KMS-11 (cell line): ENCODE measurements at regions not wholly inside any gene's neighbourhood (a gene's known extent, or its start where the extent isn't known, plus 50 kb on each side); places are given as distances from the start of the nearest gene placed in this dataset.
A peak's percentile ranks its signal among the peaks of the same experiment; 100 is the strongest.

Experiments used
- H2AFZ ChIP-seq: fragments of 200-600 bp; sonication (generic); 2 replicates; pipeline ENCODE4 v1.6.1; 2016; ENCODE audit warnings: antibody characterized with exemption, mixed run types, low read depth
- H3K27ac ChIP-seq: fragments of 200-600 bp; sonication (generic); 2 replicates; pipeline ENCODE4 v1.6.1; 2016; ENCODE audit warnings: mild to moderate bottlenecking, mixed run types
- H3K27me3 ChIP-seq: fragments of 200-600 bp; sonication (generic); 2 replicates; pipeline ENCODE4 v1.6.1; 2017; ENCODE audit warnings: mild to moderate bottlenecking, low read depth, mixed run types, moderate library complexity; ENCODE audit not compliant: insufficient read depth
- H3K36me3 ChIP-seq: fragments of 200-600 bp; sonication (generic); 2 replicates; pipeline ENCODE4 v1.6.1; 2017; ENCODE audit warnings: mild to moderate bottlenecking, mixed run types; ENCODE audit not compliant: insufficient read depth
- H3K4me1 ChIP-seq: fragments of 200-600 bp; sonication (generic); 2 replicates; pipeline ENCODE4 v1.6.1; 2016; ENCODE audit warnings: mild to moderate bottlenecking, low read depth, mixed run types; ENCODE audit not compliant: poor library complexity, severe bottlenecking
- H3K4me2 ChIP-seq: fragments of 200-600 bp; sonication (generic); 2 replicates; pipeline ENCODE4 v1.7.0; 2016; ENCODE audit warnings: mild to moderate bottlenecking, mixed run types
- H3K4me3 ChIP-seq: fragments of 200-600 bp; sonication (generic); IDR thresholded peaks from 2 replicates; pipeline ENCODE4 v1.6.1; 2017; ENCODE audit warnings: low read depth, low read length, mixed read lengths; ENCODE audit not compliant: insufficient read depth
- H3K79me2 ChIP-seq: fragments of 200-600 bp; sonication (generic); 2 replicates; pipeline ENCODE4 v1.6.1; 2016; ENCODE audit warnings: low read depth, mixed run types; ENCODE audit not compliant: insufficient read depth
- H3K9ac ChIP-seq: fragments of 200-600 bp; sonication (generic); 2 replicates; pipeline ENCODE4 v1.6.1; 2016; ENCODE audit warnings: mild to moderate bottlenecking, mixed run types
- H4K20me1 ChIP-seq: fragments of 200-600 bp; sonication (generic); 2 replicates; pipeline ENCODE4 v1.6.1; 2016; ENCODE audit warnings: mild to moderate bottlenecking, mixed run types; ENCODE audit not compliant: insufficient read depth
- CTCF ChIP-seq: fragments of 200-600 bp; sonication (generic); conservative IDR thresholded peaks from 2 replicates; pipeline ENCODE4 v1.6.1; 2017; ENCODE audit warnings: low read depth, mild to moderate bottlenecking, antibody characterized with exemption, low read length, moderate library complexity, mixed read lengths

- H3K27ac ChIP-seq, result no peak overlapping the region
These were observed 848.6 kb upstream of the EPHA6 start for GRCh38 chr3:95965704-95966336.

GRCh38 chr3:95971573-95971972 lies 842.8 kb upstream of the EPHA6 start:
- peak overlapping the region; percentile 49; the same call in 1 of the 2 replicates for H3K4me2 ChIP-seq
- H3K4me1 ChIP-seq, result peaks cover 33% of the 10 kb centered on the region
- no peak for TF ChIP-seq CTCF
- no peaks in the 10 kb centered on the region for H4K20me1 ChIP-seq
- no peak overlapping the region for H3K9ac ChIP-seq
- H3K4me3 ChIP-seq, result no peak overlapping the region
- peak overlapping the region; percentile 10; the same call in 1 of the 2 replicates for H2AFZ ChIP-seq
- peak overlapping the region; percentile 54 for H3K27ac ChIP-seq
- H3K27me3 ChIP-seq, result no peaks in the 10 kb centered on the region
- H3K36me3 ChIP-seq, result no peaks in the 10 kb centered on the region
- H3K79me2 ChIP-seq, result no peaks in the 10 kb centered on the region

More at GRCh38 chr3:95965704-95966336, 848.6 kb upstream of the EPHA6 start:
- no peak overlapping the region for H3K4me2 ChIP-seq
- H3K36me3 ChIP-seq, result no peaks in the 10 kb centered on the region
- peaks cover 10% of the 10 kb centered on the region for H3K4me1 ChIP-seq
- H4K20me1 ChIP-seq, result no peaks in the 10 kb centered on the region
- no peak overlapping the region for H2AFZ ChIP-seq
- no peak for TF ChIP-seq CTCF
- H3K4me3 ChIP-seq, result no peak overlapping the region
- no peaks in the 10 kb centered on the region for H3K79me2 ChIP-seq
- H3K27me3 ChIP-seq, result no peaks in the 10 kb centered on the region
- H3K9ac ChIP-seq, result no peak overlapping the region

GRCh38 chr3:95994338-95994737 lies 820.1 kb upstream of the EPHA6 start:
- no peak overlapping the region for H3K4me2 ChIP-seq
- H3K4me1 ChIP-seq, result peaks cover 1% of the 10 kb centered on the region
- H3K4me3 ChIP-seq, result no peak overlapping the region
- no peaks in the 10 kb centered on the region for H3K36me3 ChIP-seq
- no peak overlapping the region; the same call in 1 of the 2 replicates for H2AFZ ChIP-seq
- no peaks in the 10 kb centered on the region for H3K79me2 ChIP-seq
- no peak overlapping the region for H3K9ac ChIP-seq
- H3K27ac ChIP-seq, result no peak overlapping the region
- TF ChIP-seq CTCF, result no peak
- H3K27me3 ChIP-seq, result no peaks in the 10 kb centered on the region
- H4K20me1 ChIP-seq, result no peaks in the 10 kb centered on the region

GRCh38 chr3:96000966-96001365 lies 813.4 kb upstream of the EPHA6 start:
- peak overlapping the region; percentile 35; the same call in 1 of the 2 replicates for H3K9ac ChIP-seq
- no peaks in the 10 kb centered on the region for H3K36me3 ChIP-seq
- H4K20me1 ChIP-seq, result no peaks in the 10 kb centered on the region
- H2AFZ ChIP-seq, result peak overlapping the region; percentile 47
- peak overlapping the region; percentile 89 for H3K27ac ChIP-seq
- H3K4me2 ChIP-seq, result peak overlapping the region; percentile 66
- TF ChIP-seq CTCF, result no peak
- H3K4me1 ChIP-seq, result peaks cover 48% of the 10 kb centered on the region
- no peak overlapping the region for H3K4me3 ChIP-seq
- H3K27me3 ChIP-seq, result no peaks in the 10 kb centered on the region
- no peaks in the 10 kb centered on the region for H3K79me2 ChIP-seq
